HFF-Myc (cell line): ENCODE measurements at regions not wholly inside any gene's neighbourhood (a gene's known extent, or its start where the extent isn't known, plus 50 kb on each side); places are given as distances from the start of the nearest gene placed in this dataset.

Source experiments
- DNase-seq: peaks from one replicate; pipeline ENCODE4 v3.0.0-alpha.2; 2011; ENCODE audit warnings: low read depth; ENCODE audit errors: extremely low read depth
- H3K4me3 ChIP-seq: replicated peaks from 2 replicates; pipeline ENCODE4 v1.5.1; 2011; ENCODE audit warnings: low read depth, mild to moderate bottlenecking, control low read depth, low read length
- CTCF ChIP-seq: IDR thresholded peaks from 2 replicates; pipeline ENCODE4 v1.5.1; 2012; ENCODE audit warnings: mild to moderate bottlenecking, low read depth, low read length, control low read depth; ENCODE audit errors: missing control alignments

DNA sequence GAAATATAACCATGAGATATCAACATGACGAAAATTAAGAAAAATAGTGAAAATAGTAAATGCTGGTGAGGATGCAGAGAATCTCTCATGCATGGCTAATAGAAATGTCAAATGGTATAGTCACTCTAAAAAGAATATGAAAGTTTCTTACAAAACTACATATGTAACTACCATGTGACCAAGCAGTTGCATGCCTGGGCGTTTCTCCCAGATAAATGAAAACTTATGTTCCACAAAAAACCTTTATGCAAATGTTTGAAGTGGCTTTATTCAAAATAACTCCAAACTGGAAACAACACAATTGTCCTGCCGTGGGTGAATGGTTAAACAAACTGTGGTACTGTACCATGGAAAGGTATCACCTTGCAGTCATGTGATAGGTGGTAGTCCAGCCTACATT is 112.4 kb downstream of the HDGFL1 start:
- no peak for TF ChIP-seq CTCF
- peak; percentile 9 for DNase-seq
- H3K4me3 ChIP-seq = no peak overlapping the region

GRCh38 chr6:22682979-22683378 is 113.6 kb downstream of the HDGFL1 start:
- TF ChIP-seq CTCF = no peak
- DNase-seq = no peak
- no peak overlapping the region for H3K4me3 ChIP-seq

DNA sequence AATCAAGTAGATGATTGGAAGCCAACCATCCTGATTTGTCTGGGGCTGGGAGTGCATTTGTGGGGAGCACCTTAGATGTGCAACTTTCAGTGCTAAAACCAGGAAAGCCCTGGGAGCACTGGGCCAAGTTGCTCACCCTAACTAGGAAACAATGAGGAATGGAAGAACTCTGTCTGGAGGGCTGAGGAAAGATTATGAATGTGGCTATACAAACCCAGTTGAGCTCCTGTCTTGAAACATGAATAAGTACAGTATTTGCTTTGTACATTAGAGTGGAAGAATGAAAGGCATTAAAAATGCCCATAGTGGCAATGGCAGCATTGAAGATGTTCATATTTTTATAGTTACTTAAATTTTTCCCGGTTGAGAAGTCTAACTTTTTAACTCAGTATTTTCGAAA is 121.1 kb downstream of the HDGFL1 start:
- TF ChIP-seq CTCF = no peak
- no peak for DNase-seq
- H3K4me3 ChIP-seq = no peak overlapping the region

DNA sequence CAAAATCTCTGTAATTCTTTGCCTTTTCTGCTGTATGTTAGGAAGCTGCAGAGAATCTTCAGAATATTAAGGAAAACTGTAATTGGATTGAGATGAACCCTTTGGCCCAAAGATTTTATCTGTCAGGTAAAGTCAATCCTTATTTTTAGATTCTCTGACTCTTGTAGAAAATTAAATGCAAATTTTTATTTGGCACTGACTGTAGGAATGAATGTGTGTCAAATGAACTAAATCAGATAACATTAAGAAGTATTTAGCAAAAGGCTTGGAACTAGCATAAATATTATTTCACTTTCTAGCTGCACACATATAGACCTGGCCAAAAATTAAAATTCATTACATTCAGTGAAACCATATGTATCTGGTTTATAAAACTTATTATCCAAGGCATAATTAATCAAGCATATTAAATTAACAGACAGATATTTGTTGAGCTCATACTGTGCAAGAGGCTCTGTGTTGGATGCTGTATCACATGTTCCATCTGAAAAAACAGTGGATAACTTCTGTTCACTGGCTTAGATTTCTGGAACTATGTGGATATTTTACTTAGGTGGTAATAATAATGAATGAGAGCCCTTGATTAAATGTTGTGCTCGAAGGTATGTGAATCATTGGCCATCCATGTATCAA is 124.8 kb downstream of the HDGFL1 start:
- DNase-seq = no peak
- H3K4me3 ChIP-seq = no peak overlapping the region
- no peak for TF ChIP-seq CTCF

- no peak for TF ChIP-seq CTCF
- no peak overlapping the region for H3K4me3 ChIP-seq
- no peak for DNase-seq
Measured at GRCh38 chr6:22696481-22696880, 127.1 kb downstream of the HDGFL1 start.

DNA sequence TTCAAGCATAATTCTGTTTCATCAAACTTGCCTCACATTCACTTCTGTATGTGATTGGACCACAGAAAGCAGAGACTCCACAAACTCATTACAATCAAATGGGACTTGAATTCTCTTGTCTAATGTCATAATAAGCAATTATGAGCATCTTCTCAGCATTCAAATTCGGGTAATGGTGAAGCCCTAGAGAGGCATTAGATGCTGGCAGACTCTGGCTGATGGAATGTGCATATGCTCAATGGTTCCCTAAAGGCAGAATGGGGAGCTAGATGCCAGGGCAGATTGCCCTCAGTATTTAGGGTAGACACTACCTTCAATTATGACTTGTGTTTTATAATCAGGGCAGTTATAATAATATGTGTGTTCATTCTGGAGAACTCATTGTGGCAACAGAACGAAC is 127.9 kb downstream of the HDGFL1 start:
- DNase-seq = no peak
- TF ChIP-seq CTCF = no peak

DNA sequence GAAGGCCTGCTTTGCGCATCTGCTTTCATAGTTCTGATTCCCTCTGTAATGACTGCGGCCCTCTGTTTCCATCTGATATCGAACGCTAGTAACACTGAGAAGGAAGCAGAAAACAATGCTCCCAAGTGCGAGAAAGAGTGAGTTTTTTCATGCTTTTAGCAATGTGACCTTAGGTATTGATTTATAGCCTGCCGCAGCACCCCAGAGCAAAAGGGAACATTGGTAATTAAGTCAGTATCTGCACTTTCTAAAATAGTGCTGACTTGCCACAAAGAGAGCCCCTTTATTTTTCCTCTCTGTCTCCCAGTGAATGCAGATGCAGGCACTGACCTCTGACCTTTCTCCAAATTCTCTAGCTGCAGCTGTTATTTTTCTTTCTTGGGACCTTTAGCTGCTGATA is 129.8 kb downstream of the HDGFL1 start:
- no peak overlapping the region for H3K4me3 ChIP-seq
- no peak for TF ChIP-seq CTCF
- DNase-seq = no peak

More for the DNA sequence above, 127.9 kb downstream of the HDGFL1 start:
- no peak overlapping the region for H3K4me3 ChIP-seq
